ENCODE measurements at regions not wholly inside any gene's neighbourhood (a gene's known extent, or its start where the extent isn't known, plus 50 kb on each side); places are given as distances from the start of the nearest gene placed in this dataset.

DNA sequence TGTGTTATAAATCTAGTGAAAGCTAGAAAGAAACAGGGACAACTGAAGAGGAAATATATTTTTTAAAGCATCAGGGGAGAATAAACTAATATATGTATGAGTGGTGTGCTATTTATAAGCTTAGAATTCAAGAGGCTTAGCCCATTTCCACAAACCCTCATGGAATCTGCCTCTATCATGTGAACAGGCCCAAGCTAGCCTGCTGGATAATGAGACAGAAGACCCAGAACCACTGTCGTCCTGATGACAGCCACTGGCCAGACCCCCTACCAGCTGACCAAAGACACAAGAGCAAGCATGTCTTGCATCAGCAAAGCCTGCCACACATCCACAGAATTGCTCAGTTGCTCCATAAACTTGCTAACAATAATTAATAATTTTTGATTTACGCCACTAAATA, 382.3 kb upstream of the NXPH2 start:
- 62 to 77% (median 68%) methylated on average over 2 of the region's 2 CpGs for WGBS, 3 donors
- ATAC-seq, result no peak

DNA sequence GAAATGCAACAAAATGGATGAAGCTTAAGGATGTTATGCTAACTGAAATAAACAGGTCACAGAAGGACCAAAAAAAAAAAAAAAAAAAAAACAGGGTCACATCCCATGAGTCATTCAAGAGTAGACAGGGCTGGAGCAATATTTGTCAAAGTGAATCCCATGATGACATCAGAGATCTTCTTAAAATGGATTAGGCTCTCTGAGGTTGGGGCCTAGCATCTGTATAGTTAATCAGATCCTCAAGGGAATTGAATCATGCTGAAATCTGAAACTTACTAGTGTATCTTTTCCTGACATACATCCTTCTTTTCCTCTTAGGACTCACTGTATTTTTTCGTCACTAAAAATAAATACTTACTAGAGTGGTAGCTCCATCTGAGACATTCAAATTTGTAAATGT, 380.6 kb upstream of the NXPH2 start:
- H3K27ac ChIP-seq, result no peak overlapping the region
- H3K9me3 ChIP-seq, result no peaks in the 10 kb centered on the region
- WGBS, 3 donors, result 29 to 34% (median 29%) methylated on average over 1 of the region's 1 CpG
- H3K4me1 ChIP-seq, result no peaks in the 10 kb centered on the region
- intact Hi-C loops (cut with DNase I), result no loop called here
- ATAC-seq (no peak), DNase-seq (no peak)
- no peaks in the 10 kb centered on the region for H3K36me3 ChIP-seq (ENCODE audit: insufficient read depth in 1 of 2, low read depth in 1 of 2)
- no peak overlapping the region for H3K4me3 ChIP-seq
- H3K27me3 ChIP-seq (ENCODE audit: insufficient read depth in 3 of 3, low read length in 2 of 3), result no peaks in the 10 kb centered on the region
- TF ChIP-seq, protein P1, sequence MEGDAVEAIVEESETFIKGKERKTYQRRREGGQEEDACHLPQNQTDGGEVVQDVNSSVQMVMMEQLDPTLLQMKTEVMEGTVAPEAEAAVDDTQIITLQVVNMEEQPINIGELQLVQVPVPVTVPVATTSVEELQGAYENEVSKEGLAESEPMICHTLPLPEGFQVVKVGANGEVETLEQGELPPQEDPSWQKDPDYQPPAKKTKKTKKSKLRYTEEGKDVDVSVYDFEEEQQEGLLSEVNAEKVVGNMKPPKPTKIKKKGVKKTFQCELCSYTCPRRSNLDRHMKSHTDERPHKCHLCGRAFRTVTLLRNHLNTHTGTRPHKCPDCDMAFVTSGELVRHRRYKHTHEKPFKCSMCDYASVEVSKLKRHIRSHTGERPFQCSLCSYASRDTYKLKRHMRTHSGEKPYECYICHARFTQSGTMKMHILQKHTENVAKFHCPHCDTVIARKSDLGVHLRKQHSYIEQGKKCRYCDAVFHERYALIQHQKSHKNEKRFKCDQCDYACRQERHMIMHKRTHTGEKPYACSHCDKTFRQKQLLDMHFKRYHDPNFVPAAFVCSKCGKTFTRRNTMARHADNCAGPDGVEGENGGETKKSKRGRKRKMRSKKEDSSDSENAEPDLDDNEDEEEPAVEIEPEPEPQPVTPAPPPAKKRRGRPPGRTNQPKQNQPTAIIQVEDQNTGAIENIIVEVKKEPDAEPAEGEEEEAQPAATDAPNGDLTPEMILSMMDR (IDR thresholded peaks at IDR 0.05), result no peak

More for the DNA sequence above, 382.3 kb upstream of the NXPH2 start:
- intact Hi-C loops (cut with DNase I), result no loop called here
- TF ChIP-seq, protein P1 (IDR thresholded peaks at IDR 0.05), result no peak
- Histone ChIP-seq H3K36me3 (ENCODE audit: insufficient read depth in 1 of 2, low read depth in 1 of 2) (no peaks in the 10 kb centered on the region), H3K27me3 (ENCODE audit: insufficient read depth in 3 of 3, low read length in 2 of 3) (no peaks in the 10 kb centered on the region), H3K9me3 (no peaks in the 10 kb centered on the region), H3K27ac (no peak overlapping the region), H3K4me1 (no peaks in the 10 kb centered on the region), H3K4me3 (no peak overlapping the region)
- no peak for DNase-seq

DNA sequence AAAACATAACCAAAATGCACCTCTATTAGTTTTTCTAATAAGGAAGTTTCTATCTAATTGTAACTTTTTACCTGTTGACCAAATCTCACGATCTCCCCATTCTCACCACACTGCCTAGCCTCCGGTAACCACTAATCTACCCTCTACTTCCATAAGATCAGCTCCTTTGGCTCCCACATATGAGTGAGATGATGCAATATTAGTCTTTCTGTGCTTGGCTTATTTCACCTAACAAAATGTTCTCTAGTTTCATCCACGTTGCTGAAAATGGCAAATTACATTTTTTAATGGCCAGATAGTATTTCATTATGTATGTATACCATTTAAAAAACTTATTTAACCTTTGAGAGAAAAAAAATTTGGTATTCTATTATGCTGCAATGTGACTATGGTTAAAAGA, 379.0 kb upstream of the NXPH2 start:
- Histone ChIP-seq H3K27me3 (ENCODE audit: insufficient read depth in 3 of 3, low read length in 2 of 3) (no peaks in the 10 kb centered on the region), H3K4me3 (no peak overlapping the region), H3K9me3 (no peaks in the 10 kb centered on the region), H3K4me1 (no peaks in the 10 kb centered on the region), H3K27ac (no peak overlapping the region), H3K36me3 (ENCODE audit: insufficient read depth in 1 of 2, low read depth in 1 of 2) (no peaks in the 10 kb centered on the region)
- TF ChIP-seq, protein P1 (IDR thresholded peaks at IDR 0.05), result no peak
- DNase-seq, result no peak
- intact Hi-C loops (cut with DNase I), result no loop called here
- no peak for ATAC-seq
- WGBS, 3 donors, result 63 to 72% (median 66%) methylated on average over 3 of the region's 3 CpGs

DNA sequence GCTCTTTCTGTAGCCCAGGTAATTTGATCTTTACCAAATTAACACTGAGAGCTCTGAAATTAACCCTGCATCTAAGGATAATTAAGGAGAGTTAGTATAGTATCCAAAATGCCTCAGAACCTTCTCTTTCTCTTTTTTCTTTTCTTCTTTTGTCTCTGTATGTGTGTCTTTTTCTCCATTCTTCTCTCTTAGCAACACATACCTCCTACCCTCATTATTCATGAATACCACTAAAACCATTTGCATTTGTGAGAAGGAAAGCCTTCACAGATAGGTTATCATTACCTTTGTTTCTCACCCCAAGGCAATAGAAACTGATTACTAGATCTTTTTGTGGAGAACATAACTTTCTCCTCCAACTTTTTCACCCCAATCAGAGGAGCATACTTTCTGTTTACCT, 376.5 kb upstream of the NXPH2 start:
- H3K9me3 ChIP-seq, result no peaks in the 10 kb centered on the region
- intact Hi-C loops (cut with DNase I), result no loop called here
- no peak overlapping the region for H3K4me3 ChIP-seq
- no peaks in the 10 kb centered on the region for H3K4me1 ChIP-seq
- TF ChIP-seq, protein P1 (IDR thresholded peaks at IDR 0.05), result no peak
- no peaks in the 10 kb centered on the region for H3K27me3 ChIP-seq (ENCODE audit: insufficient read depth in 3 of 3, low read length in 2 of 3)
- DNase-seq, result no peak
- no peak overlapping the region for H3K27ac ChIP-seq
- ATAC-seq, result no peak
- H3K36me3 ChIP-seq (ENCODE audit: insufficient read depth in 1 of 2, low read depth in 1 of 2), result no peaks in the 10 kb centered on the region

DNA sequence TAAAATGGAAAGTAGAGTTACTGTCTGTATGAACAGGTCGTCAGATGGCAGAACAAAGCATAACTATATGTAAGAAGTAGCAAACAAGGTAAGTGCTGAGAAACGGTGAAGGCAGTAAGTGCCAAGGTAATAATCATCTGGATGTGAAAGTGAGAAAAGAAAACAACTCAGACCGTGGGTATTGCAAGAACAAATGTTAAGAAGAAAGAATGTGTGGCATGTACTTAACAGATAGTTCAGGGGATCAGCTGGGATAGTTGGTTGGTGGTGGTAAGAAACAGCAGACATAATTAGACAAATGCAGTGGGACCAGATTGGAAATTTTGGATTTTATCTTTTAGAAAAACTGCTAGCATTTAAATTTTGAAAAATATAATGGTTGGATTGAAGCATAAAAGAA, 375.8 kb upstream of the NXPH2 start:
- ATAC-seq, result no peak
- no peak for DNase-seq
- WGBS, 3 donors, result 15 to 20% (median 18%) methylated on average over 3 of the region's 3 CpGs
- Histone ChIP-seq H3K9me3 (no peaks in the 10 kb centered on the region), H3K27ac (no peak overlapping the region), H3K4me1 (no peaks in the 10 kb centered on the region), H3K4me3 (no peak overlapping the region), H3K27me3 (ENCODE audit: insufficient read depth in 3 of 3, low read length in 2 of 3) (no peaks in the 10 kb centered on the region), H3K36me3 (ENCODE audit: insufficient read depth in 1 of 2, low read depth in 1 of 2) (no peaks in the 10 kb centered on the region)
- TF ChIP-seq, protein P1 (IDR thresholded peaks at IDR 0.05), result no peak
- intact Hi-C loops (cut with DNase I), result no loop called here

All from psoas muscle (tissue), 7 donors.